HL-60 (cell line): ENCODE measurements at regions not wholly inside any gene's neighbourhood (a gene's known extent, or its start where the extent isn't known, plus 50 kb on each side); places are given as distances from the start of the nearest gene placed in this dataset.

Experiments used
- DNase-seq, 2 experiments: peaks; one replicate each; pipeline ENCODE4 v3.0.0-alpha.2; 2010 to 2020; ENCODE audit warnings: low read depth in 1 of 2, low spot score in 1 of 2
- H3K27ac ChIP-seq: fragments of 250-450 bp; sonication (Bioruptor Pico); replicated peaks from 2 replicates; pipeline ENCODE4 v1.5.1; 2020; ENCODE audit warnings: mild to moderate bottlenecking, moderate library complexity
- H3K27me3 ChIP-seq: fragments of 250-450 bp; sonication (Bioruptor Pico); 2 replicates; pipeline ENCODE4 v1.5.1; 2021; ENCODE audit warnings: mild to moderate bottlenecking, moderate library complexity; ENCODE audit not compliant: insufficient read depth, poor library complexity, severe bottlenecking
- H3K4me3 ChIP-seq: replicated peaks from 2 replicates; pipeline ENCODE4 v1.5.1; 2011; ENCODE audit warnings: mild to moderate bottlenecking, control low read depth, low read length; ENCODE audit not compliant: insufficient read depth
- CTCF ChIP-seq: IDR thresholded peaks from one replicate; pipeline ENCODE4 v1.5.1; 2011; ENCODE audit warnings: low read length, control low read depth, inconsistent platforms; ENCODE audit not compliant: insufficient read depth
- GABPA ChIP-seq: IDR thresholded peaks from 2 replicates; pipeline ENCODE4 v1.6.1; 2012; ENCODE audit warnings: low read depth
- POLR2AphosphoS5 ChIP-seq: IDR thresholded peaks from 2 replicates; pipeline ENCODE4 v1.6.1; 2012; ENCODE audit warnings: low read depth
- REST ChIP-seq: IDR thresholded peaks from 2 replicates; pipeline ENCODE4 v1.6.1; 2012; ENCODE audit warnings: low read depth; ENCODE audit not compliant: insufficient replicate concordance
- SPI1 ChIP-seq: IDR thresholded peaks from 2 replicates; pipeline ENCODE4 v1.6.1; 2012; ENCODE audit warnings: low read depth, mild to moderate bottlenecking, borderline replicate concordance

- no peaks in the 10 kb centered on the region for H3K27me3 ChIP-seq
- no peak for TF ChIP-seq GABPA
- TF ChIP-seq POLR2AphosphoS5: no peak
- no peak for TF ChIP-seq CTCF
- no peak for TF ChIP-seq REST
- no peak for TF ChIP-seq SPI1
- no peak overlapping the region for H3K4me3 ChIP-seq
- DNase-seq: no peak
- no peak overlapping the region for H3K27ac ChIP-seq
Observed at GRCh38 chrX:5695971-5696370, 532.7 kb downstream of the NLGN4X start.

- TF ChIP-seq GABPA (no peak), SPI1 (no peak), CTCF (no peak), REST (no peak), POLR2AphosphoS5 (no peak)
- H3K27me3 ChIP-seq: no peaks in the 10 kb centered on the region
- no peak overlapping the region for H3K27ac ChIP-seq
- H3K4me3 ChIP-seq: no peak overlapping the region
- no peak for DNase-seq
Observed at GRCh38 chrX:5683996-5684395, 544.7 kb downstream of the NLGN4X start.

- no peak for TF ChIP-seq POLR2AphosphoS5
- TF ChIP-seq REST: no peak
- no peak for TF ChIP-seq GABPA
- no peak for TF ChIP-seq CTCF
- no peak for TF ChIP-seq SPI1
- Histone ChIP-seq H3K27ac (no peak overlapping the region), H3K4me3 (no peak overlapping the region), H3K27me3 (no peaks in the 10 kb centered on the region)
- DNase-seq: peak in 1 of 2 experiments; percentile 10
Observed at GRCh38 chrX:5681159-5681558, 547.5 kb downstream of the NLGN4X start.
